ENCODE measurements at regions not wholly inside any gene's neighbourhood (a gene's known extent, or its start where the extent isn't known, plus 50 kb on each side); places are given as distances from the start of the nearest gene placed in this dataset.

- H3K4me3 ChIP-seq: no peak overlapping the region
- H3K9me3 ChIP-seq: no peaks in the 10 kb centered on the region
- no peaks in the 10 kb centered on the region for H3K4me1 ChIP-seq
- no peak overlapping the region for H3K27ac ChIP-seq
- TF ChIP-seq CTCF (IDR thresholded peaks at IDR 0.05): no peak
- DNase-seq (no peak), ATAC-seq (no peak)
- no peaks in the 10 kb centered on the region for H3K27me3 ChIP-seq
- H3K36me3 ChIP-seq: no peaks in the 10 kb centered on the region
- intact Hi-C loops (cut with DNase I): no loop called here
These were observed 298.8 kb downstream of the SRBD1 start for GRCh38 chr2:45312275-45312674.

DNA sequence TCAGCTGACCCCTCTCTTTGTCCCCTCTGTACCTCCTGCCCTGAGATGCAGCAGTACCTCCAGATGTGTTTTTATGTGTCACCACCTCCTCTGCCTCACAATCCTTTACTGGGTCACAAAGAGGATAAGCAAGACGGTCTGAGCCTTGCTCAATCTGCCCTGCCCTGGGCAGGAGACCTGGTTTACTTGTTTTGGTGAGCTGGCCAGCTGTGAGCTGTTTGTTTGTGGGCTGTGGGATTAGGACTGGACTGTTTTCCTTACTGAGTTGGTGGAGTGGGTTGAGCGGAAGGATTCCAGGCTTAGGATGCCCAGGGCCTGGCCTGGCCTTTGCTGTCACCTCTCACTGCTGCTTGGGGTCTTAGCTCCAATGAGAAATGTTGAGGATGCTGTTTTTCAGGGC, 299.5 kb downstream of the SRBD1 start:
- H3K27ac ChIP-seq: no peak overlapping the region
- intact Hi-C loops (cut with DNase I): no loop called here
- DNase-seq: no peak
- H3K4me3 ChIP-seq: no peak overlapping the region
- no peak for TF ChIP-seq CTCF (IDR thresholded peaks at IDR 0.05)
- ATAC-seq: no peak
- no peaks in the 10 kb centered on the region for H3K36me3 ChIP-seq
- no peaks in the 10 kb centered on the region for H3K9me3 ChIP-seq
- H3K27me3 ChIP-seq: no peaks in the 10 kb centered on the region
- H3K4me1 ChIP-seq: no peaks in the 10 kb centered on the region

- H3K4me1 ChIP-seq: peaks cover under 1% of the 10 kb centered on the region
- no peaks in the 10 kb centered on the region for H3K36me3 ChIP-seq
- ATAC-seq (no peak), DNase-seq (no peak)
- no peaks in the 10 kb centered on the region for H3K9me3 ChIP-seq
- no peak for TF ChIP-seq CTCF (IDR thresholded peaks at IDR 0.05)
- intact Hi-C loops (cut with DNase I): no loop called here
- H3K27me3 ChIP-seq: no peaks in the 10 kb centered on the region
- H3K4me3 ChIP-seq: no peak overlapping the region
- no peak overlapping the region for H3K27ac ChIP-seq
These were observed 297.9 kb upstream of the SIX2 start for GRCh38 chr2:45307147-45307546.

- Histone ChIP-seq H3K4me1 (peaks cover 5% of the 10 kb centered on the region), H3K4me3 (no peak overlapping the region), H3K36me3 (no peaks in the 10 kb centered on the region), H3K9me3 (no peaks in the 10 kb centered on the region), H3K27me3 (no peaks in the 10 kb centered on the region), H3K27ac (no peak overlapping the region)
- no peak for TF ChIP-seq CTCF (IDR thresholded peaks at IDR 0.05)
- DNase-seq: no peak
- intact Hi-C loops (cut with DNase I): no loop called here
- ATAC-seq: no peak
These were observed 296.3 kb upstream of the SIX2 start for GRCh38 chr2:45305599-45305998.

- Histone ChIP-seq H3K27ac (no peak overlapping the region), H3K4me3 (no peak overlapping the region), H3K4me1 (peaks cover 5% of the 10 kb centered on the region), H3K9me3 (no peaks in the 10 kb centered on the region), H3K36me3 (no peaks in the 10 kb centered on the region), H3K27me3 (no peaks in the 10 kb centered on the region)
- TF ChIP-seq CTCF (IDR thresholded peaks at IDR 0.05): no peak
- intact Hi-C loops (cut with DNase I): no loop called here
- DNase-seq: no peak
- no peak for ATAC-seq
These were observed 294.4 kb upstream of the SIX2 start for GRCh38 chr2:45303417-45304202.

All from upper lobe of right lung (tissue), 1 donor.